ENCODE measurements at regions not wholly inside any gene's neighbourhood (a gene's known extent, or its start where the extent isn't known, plus 50 kb on each side); places are given as distances from the start of the nearest gene placed in this dataset.
A peak's percentile ranks its signal among the peaks of the same experiment; 100 is the strongest.

DNA sequence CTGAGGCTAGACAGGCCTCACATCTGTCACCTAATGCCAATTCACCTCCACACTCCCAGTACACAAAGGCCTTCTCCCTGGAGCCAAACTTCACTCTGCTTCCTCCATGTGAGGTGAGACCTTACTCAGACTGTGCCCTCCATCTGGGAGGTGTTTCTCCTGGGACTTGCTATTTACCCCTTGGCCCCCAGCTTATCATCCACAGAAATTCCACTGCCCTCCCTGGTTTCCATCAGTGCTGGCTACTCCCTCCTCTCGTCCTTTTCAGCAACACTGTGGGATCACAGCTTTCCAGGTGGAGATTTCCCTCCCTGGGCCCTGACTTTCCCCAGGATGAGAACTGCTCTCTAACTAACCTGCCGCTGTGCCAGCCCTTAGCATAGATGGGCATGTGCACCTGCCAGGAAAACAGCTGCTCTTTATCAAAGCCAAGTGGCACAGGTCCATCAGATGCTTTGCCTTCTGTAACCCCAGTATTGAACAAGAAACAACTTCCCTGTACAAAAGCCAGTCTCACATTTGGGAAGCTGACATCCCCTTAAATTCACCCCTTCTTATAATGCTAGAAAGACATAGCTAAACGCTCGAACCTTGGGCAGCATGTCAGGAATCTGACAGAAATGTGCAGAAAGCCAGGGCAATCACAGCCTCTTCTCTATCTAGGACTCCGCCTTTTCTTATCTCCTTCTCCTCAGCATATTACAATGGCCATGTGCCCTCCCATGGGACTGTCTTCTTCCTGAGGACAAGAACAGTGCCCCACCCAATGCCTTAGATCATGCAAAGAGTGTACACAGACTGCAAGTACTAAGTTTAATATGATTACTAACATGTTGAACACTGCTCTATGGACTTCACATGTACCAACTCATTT, 535.5 kb upstream of the ID2 start:
- TF ChIP-seq, protein P1, sequence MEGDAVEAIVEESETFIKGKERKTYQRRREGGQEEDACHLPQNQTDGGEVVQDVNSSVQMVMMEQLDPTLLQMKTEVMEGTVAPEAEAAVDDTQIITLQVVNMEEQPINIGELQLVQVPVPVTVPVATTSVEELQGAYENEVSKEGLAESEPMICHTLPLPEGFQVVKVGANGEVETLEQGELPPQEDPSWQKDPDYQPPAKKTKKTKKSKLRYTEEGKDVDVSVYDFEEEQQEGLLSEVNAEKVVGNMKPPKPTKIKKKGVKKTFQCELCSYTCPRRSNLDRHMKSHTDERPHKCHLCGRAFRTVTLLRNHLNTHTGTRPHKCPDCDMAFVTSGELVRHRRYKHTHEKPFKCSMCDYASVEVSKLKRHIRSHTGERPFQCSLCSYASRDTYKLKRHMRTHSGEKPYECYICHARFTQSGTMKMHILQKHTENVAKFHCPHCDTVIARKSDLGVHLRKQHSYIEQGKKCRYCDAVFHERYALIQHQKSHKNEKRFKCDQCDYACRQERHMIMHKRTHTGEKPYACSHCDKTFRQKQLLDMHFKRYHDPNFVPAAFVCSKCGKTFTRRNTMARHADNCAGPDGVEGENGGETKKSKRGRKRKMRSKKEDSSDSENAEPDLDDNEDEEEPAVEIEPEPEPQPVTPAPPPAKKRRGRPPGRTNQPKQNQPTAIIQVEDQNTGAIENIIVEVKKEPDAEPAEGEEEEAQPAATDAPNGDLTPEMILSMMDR (conservative IDR thresholded peaks at IDR 0.05; ENCODE audit: low read depth, low read length), result no peak
- no peak for DNase-seq (ENCODE audit: low read depth)
- H3K4me3 ChIP-seq (ENCODE audit: low read depth, low read length), result no peak overlapping the region

DNA sequence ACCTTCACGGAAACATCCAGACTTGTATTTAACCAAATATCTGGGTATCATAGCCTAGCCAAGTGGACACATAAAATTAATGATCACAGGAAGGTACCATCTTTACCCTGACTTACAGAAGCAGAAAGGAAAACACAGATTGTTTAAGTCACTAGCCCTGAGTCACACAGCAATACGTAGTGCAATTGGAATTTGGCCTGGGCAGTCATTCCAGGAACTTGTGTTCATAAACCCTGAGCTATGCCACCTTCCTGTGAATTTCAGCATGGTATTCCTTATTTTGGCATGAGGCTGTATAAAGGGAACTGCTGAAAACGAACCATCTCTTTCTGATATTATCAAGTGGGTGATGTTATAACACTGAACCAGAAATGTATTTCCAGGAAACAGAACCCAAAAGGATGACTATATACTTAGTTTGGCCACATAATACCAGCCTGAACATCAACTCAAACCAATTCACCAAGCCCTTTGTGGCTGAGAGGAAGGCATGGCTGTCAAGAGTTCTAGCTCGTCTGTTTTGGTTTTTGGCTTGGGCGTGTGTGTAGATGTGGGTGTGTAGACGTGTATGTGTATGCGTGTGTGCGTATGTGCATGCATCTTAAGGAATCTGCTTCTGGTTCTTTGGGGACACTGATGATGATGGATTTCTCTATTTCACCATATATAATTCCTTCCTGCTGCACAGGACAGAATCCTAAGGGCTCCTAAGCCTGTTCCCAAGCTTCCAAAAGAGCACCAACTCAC, 533.4 kb upstream of the ID2 start:
- H3K4me3 ChIP-seq (ENCODE audit: low read depth, low read length), result no peak overlapping the region
- peak; percentile 94 for DNase-seq (ENCODE audit: low read depth)
- TF ChIP-seq, protein P1 (conservative IDR thresholded peaks at IDR 0.05; ENCODE audit: low read depth, low read length), result no peak

DNA sequence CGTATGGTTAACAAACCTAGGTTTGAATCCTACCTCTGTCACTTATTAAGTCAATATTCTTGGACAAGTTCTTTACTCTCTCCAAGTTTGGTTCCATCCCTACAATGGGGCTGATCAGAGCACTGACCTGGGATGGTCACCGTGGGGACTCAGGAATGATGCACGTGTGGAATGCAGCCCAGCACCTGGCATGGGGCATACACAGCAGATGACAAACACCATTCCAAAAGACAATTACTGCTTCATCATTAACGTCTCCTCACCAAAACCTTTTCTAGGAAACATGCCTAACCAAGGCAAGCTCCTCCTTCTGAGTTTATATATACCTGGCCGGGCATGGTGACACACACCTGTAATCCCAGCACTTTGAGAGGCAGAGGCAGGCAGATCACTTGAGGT, 532.9 kb upstream of the ID2 start:
- H3K4me3 ChIP-seq (ENCODE audit: low read depth, low read length), result no peak overlapping the region
- no peak for DNase-seq (ENCODE audit: low read depth)
- TF ChIP-seq, protein P1 (conservative IDR thresholded peaks at IDR 0.05; ENCODE audit: low read depth, low read length), result no peak

DNA sequence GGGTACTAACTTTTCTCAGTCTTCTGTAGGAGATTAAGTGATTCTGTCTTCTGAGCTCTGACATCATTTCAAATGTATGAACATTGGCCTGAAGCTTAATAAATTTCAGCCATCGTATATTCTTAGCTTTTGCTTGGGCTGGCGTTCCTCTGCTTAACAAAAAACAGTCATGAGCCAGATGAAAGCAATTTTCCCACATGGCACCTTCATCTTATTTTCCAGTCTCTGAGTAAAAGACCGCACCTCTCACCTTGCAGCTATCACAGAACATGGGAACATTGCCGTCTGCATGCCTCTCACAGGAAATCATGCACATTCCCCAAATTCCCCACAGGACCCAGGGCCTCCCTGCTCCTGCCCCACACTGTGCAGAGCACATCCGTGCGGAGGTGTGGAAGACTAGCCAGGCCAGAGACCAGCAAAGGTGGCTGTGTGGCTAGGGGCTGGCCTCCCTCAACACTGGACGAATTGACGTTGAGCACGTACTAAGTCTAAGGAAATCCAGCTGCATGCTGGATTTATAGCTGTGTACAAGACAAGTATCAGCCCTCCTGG, 531.8 kb upstream of the ID2 start:
- H3K4me3 ChIP-seq (ENCODE audit: low read depth, low read length), result no peak overlapping the region
- no peak for DNase-seq (ENCODE audit: low read depth)
- TF ChIP-seq, protein P1 (conservative IDR thresholded peaks at IDR 0.05; ENCODE audit: low read depth, low read length), result no peak

DNA sequence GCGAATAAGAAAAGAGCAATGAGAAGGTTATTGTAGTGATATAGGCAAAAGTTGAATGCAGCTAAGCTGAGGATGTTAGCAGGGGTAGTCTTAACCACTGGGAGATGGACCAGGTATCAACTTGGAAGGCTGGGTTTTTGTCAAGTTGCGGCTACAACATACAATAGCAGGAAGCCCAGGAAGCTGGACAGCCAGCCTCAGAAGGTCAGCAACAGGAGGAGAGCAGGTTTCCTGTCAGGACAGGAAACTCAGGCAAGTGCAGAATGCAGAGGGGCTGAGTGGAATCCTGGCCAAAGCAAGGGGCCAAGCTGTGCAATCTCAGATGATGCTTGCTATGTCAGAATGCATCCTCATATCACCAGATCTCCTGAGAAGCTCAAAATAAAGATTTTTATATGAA, 530.0 kb upstream of the ID2 start:
- TF ChIP-seq, protein P1 (conservative IDR thresholded peaks at IDR 0.05; ENCODE audit: low read depth, low read length), result no peak
- no peak overlapping the region for H3K4me3 ChIP-seq (ENCODE audit: low read depth, low read length)
- no peak for DNase-seq (ENCODE audit: low read depth)

DNA sequence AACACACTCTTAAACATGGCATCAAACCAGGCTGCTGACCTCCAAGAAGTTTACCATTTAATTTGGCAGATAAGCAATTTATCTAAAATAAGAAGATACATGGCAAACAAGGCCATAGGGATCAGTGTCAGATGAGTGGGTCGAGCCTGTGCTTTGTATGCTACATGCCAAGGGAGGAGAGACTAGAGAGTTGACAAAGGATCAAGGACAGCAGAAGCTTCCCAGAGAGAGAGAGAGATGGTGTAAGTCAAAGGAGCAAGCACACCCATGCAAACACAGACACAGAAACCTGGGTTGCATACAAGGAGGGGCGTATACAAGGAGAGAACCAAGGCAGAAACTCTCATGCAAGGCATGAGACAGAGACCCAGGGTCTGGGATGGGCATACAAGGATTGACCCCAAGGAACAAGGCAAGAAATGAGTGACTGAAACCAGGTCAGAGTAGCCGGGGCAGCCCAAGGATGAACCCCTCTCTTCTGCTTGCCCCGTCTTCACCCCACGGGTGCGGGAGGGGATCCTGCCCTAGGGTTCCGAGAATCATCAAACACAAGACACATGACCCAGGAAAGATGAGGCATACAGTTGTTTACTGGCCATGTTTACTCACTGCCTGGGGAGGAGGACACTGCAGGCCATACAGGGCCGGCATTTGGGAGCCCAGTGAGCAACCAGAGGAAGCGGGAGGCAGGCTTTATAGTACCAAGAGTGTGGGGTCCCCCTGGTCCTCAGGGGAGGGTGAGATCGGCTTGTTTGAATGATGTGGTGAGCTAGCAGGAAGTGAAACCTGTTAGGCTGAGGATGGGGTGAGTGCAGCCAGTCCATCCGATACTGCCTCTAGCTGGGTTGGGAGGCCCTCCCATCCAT, 529.2 kb upstream of the ID2 start:
- TF ChIP-seq, protein P1 (conservative IDR thresholded peaks at IDR 0.05; ENCODE audit: low read depth, low read length), result no peak
- no peak overlapping the region for H3K4me3 ChIP-seq (ENCODE audit: low read depth, low read length)
- DNase-seq (ENCODE audit: low read depth), result no peak

Measured in epithelial cell of proximal tubule (primary cell).